ENCODE measurements at regions not wholly inside any gene's neighbourhood (a gene's known extent, or its start where the extent isn't known, plus 50 kb on each side); places are given as distances from the start of the nearest gene placed in this dataset.

DNA sequence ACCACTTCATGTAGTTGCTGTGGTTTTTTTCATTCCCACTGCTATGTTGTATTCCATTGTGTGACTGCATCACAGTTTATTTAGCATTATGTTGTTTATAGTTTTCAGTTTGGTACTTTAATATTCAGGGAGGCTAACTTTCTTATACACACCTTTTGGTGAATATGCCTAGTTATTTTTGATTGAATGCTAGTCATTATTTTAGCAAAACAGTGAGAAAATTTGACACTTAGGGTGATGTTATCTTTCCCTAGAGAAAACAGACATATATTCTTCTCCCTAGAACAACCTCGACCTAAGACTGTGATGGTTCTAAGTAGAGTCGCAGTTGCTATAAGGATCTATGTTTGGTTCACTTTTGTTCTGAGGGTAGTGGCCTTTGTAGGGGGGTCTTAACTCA is 120.8 kb upstream of the B3GAT2 start:
- peaks cover 0 to 14% (median 10%) of the 10 kb centered on the region in 4 donors for H3K9me3 ChIP-seq
- no peaks in the 10 kb centered on the region for H3K27me3 ChIP-seq
- peaks cover 0 to 18% (median 5%) of the 10 kb centered on the region in 4 donors for H3K4me1 ChIP-seq
- intact Hi-C loops (cut with DNase I; ENCODE audit: low total_unique reads), result no loop called here
- H3K36me3 ChIP-seq, result no peaks in the 10 kb centered on the region
- TF ChIP-seq EP300 (IDR thresholded peaks at IDR 0.05) (no peak), POLR2A (IDR thresholded peaks at IDR 0.05) (no peak), POLR2AphosphoS5 (IDR thresholded peaks at IDR 0.05) (no peak)
- TF ChIP-seq, protein P1, sequence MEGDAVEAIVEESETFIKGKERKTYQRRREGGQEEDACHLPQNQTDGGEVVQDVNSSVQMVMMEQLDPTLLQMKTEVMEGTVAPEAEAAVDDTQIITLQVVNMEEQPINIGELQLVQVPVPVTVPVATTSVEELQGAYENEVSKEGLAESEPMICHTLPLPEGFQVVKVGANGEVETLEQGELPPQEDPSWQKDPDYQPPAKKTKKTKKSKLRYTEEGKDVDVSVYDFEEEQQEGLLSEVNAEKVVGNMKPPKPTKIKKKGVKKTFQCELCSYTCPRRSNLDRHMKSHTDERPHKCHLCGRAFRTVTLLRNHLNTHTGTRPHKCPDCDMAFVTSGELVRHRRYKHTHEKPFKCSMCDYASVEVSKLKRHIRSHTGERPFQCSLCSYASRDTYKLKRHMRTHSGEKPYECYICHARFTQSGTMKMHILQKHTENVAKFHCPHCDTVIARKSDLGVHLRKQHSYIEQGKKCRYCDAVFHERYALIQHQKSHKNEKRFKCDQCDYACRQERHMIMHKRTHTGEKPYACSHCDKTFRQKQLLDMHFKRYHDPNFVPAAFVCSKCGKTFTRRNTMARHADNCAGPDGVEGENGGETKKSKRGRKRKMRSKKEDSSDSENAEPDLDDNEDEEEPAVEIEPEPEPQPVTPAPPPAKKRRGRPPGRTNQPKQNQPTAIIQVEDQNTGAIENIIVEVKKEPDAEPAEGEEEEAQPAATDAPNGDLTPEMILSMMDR (IDR thresholded peaks at IDR 0.05), result no peak
- H3K4me3 ChIP-seq, result no peak overlapping the region
- H3K27ac ChIP-seq, result no peak overlapping the region
- 90 to 98% (median 97%) methylated on average over 2 of the region's 2 CpGs for WGBS, 5 donors
- DNase-seq, result no peak

DNA sequence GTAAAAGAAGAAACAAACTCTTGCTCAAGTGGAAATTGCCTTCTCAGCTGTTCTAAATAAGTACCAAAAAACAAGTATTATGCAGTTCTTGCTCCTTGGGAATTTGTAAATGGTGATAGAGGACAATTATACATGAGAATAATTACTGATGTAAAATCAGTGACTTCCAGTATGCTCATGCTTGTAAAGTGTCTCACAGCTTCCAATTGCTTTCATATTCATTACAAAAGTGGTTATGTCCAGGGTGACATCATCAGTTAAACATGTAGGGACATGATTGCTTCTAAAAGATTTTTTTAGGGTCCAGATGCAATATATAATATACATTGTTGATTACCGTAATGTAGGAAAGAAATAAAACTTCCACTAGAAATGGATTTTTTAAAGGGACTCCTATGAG is 122.8 kb upstream of the B3GAT2 start:
- H3K27me3 ChIP-seq, result no peaks in the 10 kb centered on the region
- DNase-seq, result no peak
- intact Hi-C loops (cut with DNase I; ENCODE audit: low total_unique reads), result no loop called here
- peaks cover 0 to 14% (median 10%) of the 10 kb centered on the region in 4 donors for H3K9me3 ChIP-seq
- H3K4me3 ChIP-seq, result no peak overlapping the region
- no peaks in the 10 kb centered on the region for H3K36me3 ChIP-seq
- 90 to 100% (median 100%) methylated on average over 1 of the region's 1 CpG for WGBS, 5 donors
- H3K27ac ChIP-seq, result no peak overlapping the region
- H3K4me1 ChIP-seq, result peaks cover 0 to 22% (median 5%) of the 10 kb centered on the region in 4 donors
- TF ChIP-seq POLR2A (IDR thresholded peaks at IDR 0.05), result no peak
- TF ChIP-seq POLR2AphosphoS5 (IDR thresholded peaks at IDR 0.05), result no peak
- no peak for TF ChIP-seq EP300 (IDR thresholded peaks at IDR 0.05)
- TF ChIP-seq, protein P1 (IDR thresholded peaks at IDR 0.05), result no peak

DNA sequence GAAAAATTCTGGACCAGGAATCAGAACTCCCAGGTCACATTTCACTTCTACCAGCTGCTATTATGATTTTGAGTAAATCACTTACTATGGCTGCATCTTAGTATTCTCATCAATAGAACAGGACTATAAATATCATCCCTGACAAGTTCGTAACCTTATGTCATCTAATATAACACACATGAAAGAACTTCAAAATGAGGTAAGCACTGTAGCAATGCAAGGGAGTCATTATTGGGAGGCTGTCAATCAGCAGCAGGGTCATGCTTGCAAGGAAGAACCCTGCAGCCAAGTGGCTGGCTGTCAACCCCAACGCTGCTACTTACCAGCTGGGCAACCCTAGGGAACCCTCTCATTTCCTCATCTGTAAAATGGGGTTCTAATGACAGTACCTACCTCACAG is 123.3 kb upstream of the B3GAT2 start:
- Histone ChIP-seq H3K4me3 (no peak overlapping the region), H3K36me3 (no peaks in the 10 kb centered on the region), H3K27me3 (no peaks in the 10 kb centered on the region), H3K27ac (no peak overlapping the region), H3K9me3 (peaks cover 0 to 14% (median 10%) of the 10 kb centered on the region in 4 donors), H3K4me1 (peaks cover 0 to 22% (median 5%) of the 10 kb centered on the region in 4 donors)
- intact Hi-C loops (cut with DNase I; ENCODE audit: low total_unique reads), result no loop called here
- DNase-seq, result no peak
- TF ChIP-seq POLR2A (IDR thresholded peaks at IDR 0.05), result no peak
- TF ChIP-seq, protein P1 (IDR thresholded peaks at IDR 0.05), result no peak
- no peak for TF ChIP-seq POLR2AphosphoS5 (IDR thresholded peaks at IDR 0.05)
- TF ChIP-seq EP300 (IDR thresholded peaks at IDR 0.05), result no peak
- 56 to 90% (median 87%) methylated on average over 2 of the region's 2 CpGs for WGBS, 5 donors

DNA sequence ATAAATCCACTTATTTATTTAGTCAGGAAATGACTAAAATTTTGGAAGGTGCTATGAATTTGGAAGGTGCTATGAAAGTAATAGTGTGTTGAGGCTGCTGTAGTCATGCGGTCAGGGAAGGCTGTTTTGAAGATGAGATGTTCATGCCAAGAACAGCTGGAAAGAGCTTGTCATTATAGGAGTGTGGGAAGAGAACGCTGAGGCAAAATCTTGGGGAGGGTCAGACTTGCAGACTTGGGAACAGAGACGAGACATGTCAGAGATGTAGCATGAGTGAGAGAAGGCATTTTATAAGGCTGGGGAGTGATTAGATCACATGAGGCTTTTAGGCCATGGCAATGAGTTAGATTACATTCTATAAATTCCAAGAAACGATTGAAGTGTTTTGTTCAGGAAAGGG is 124.0 kb upstream of the B3GAT2 start:
- Histone ChIP-seq H3K27me3 (no peaks in the 10 kb centered on the region), H3K36me3 (no peaks in the 10 kb centered on the region), H3K27ac (no peak overlapping the region), H3K4me1 (peaks cover 0 to 22% (median 5%) of the 10 kb centered on the region in 4 donors), H3K4me3 (no peak overlapping the region), H3K9me3 (peaks cover 0 to 14% (median 10%) of the 10 kb centered on the region in 4 donors)
- 48 to 62% (median 55%) methylated on average over 4 of the region's 4 CpGs for WGBS, 5 donors
- TF ChIP-seq, protein P1 (IDR thresholded peaks at IDR 0.05), result no peak
- TF ChIP-seq POLR2A (IDR thresholded peaks at IDR 0.05) (no peak), POLR2AphosphoS5 (IDR thresholded peaks at IDR 0.05) (no peak), EP300 (IDR thresholded peaks at IDR 0.05) (no peak)
- peak in 1 of 2 donors; percentile 31 for DNase-seq
- intact Hi-C loops (cut with DNase I; ENCODE audit: low total_unique reads), result no loop called here
